B cell (primary cell): ENCODE measurements at regions not wholly inside any gene's neighbourhood (a gene's known extent, or its start where the extent isn't known, plus 50 kb on each side); places are given as distances from the start of the nearest gene placed in this dataset.
A peak's percentile ranks its signal among the peaks of the same experiment; 100 is the strongest.

Source experiments
- ATAC-seq: fragments of 200-7000 bp; cut with Tn5 transposase; one replicate; pipeline ENCODE4 v1.10.0; 2021; ENCODE audit warnings: low read depth, mild to moderate bottlenecking, moderate number of reproducible peaks, moderate library complexity
- CTCF ChIA-PET: fragments of 350-600 bp; sonication (Branson Sonifier 250); formaldehyde crosslinking; loops from one replicate; lab custom pipeline; 2021; ENCODE audit warnings: antibody characterized with exemption, inconsistent platforms; lab: Charles Lee
- POLR2A ChIA-PET: fragments of 350-600 bp; sonication (Branson Sonifier 250); formaldehyde crosslinking; loops from one replicate; lab custom pipeline; 2021; ENCODE audit warnings: antibody characterized with exemption; lab: Charles Lee
- DNase-seq: peaks from one replicate; pipeline ENCODE4 v3.0.0; 2013
- H2AFZ ChIP-seq: 2 replicates; pipeline ENCODE4 v1.6.1; 2012; ENCODE audit warnings: mild to moderate bottlenecking, low read depth, low read length; ENCODE audit not compliant: insufficient read depth, poor library complexity, severe bottlenecking
- H3K27ac ChIP-seq, 2 donors: 1 replicate in 1 of 2; 2 replicates in 1 of 2; pipeline ENCODE4 v1.5.1; 2012 to 2013; ENCODE audit warnings: low read length in 2 of 2, mild to moderate bottlenecking in 2 of 2, moderate library complexity in 1 of 2
- H3K27me3 ChIP-seq, 4 experiments: fragments of 200-600 bp in 1 of 4; sonication (generic) in 1 of 4; replicated peaks in 1 of 4; 1 replicate in 2 of 4; 2 replicates in 2 of 4; pipeline versions ENCODE4 v1.6.1 to v1.7.0; 2013 to 2016; ENCODE audit warnings: low read length in 3 of 4, mild to moderate bottlenecking in 2 of 4, mixed read lengths in 1 of 4, moderate library complexity in 1 of 4; ENCODE audit not compliant: insufficient read depth in 4 of 4, control insufficient read depth in 3 of 4; ENCODE audit errors: control extremely low read depth in 1 of 4
- H3K36me3 ChIP-seq, 2 experiments: replicated peaks in 1 of 2; 1 replicate in 1 of 2; 2 replicates in 1 of 2; pipeline versions ENCODE4 v1.6.1 to v1.7.1; 2013; ENCODE audit warnings: low read length in 1 of 2; ENCODE audit not compliant: insufficient read depth in 2 of 2, control insufficient read depth in 1 of 2; ENCODE audit errors: control extremely low read depth in 1 of 2, extremely low read depth in 1 of 2
- H3K4me1 ChIP-seq, 2 donors: fragments of 200-600 bp in 1 of 2; sonication (generic) in 1 of 2; 1 replicate in 1 of 2; 2 replicates in 1 of 2; pipeline versions ENCODE4 v1.5.1 to v1.6.1; 2013 to 2017; ENCODE audit warnings: low read length in 2 of 2; ENCODE audit not compliant: control insufficient read depth in 2 of 2, insufficient read depth in 2 of 2
- H3K4me2 ChIP-seq: replicated peaks from 2 replicates; pipeline ENCODE3; 2012; ENCODE audit warnings: mild to moderate bottlenecking, low read depth, low read length; ENCODE audit not compliant: poor library complexity, severe bottlenecking
- H3K4me3 ChIP-seq, 5 experiments: fragments of 200-600 bp in 1 of 5; sonication (generic) in 1 of 5; 1 replicate in 3 of 5; 2 replicates in 2 of 5; pipeline versions ENCODE4 v1.5.1 to v1.7.0; 2011 to 2016; ENCODE audit warnings: low read length in 4 of 5, mild to moderate bottlenecking in 4 of 5, low read depth in 2 of 5, control low read depth in 1 of 5, moderate library complexity in 1 of 5; ENCODE audit not compliant: insufficient read depth in 1 of 5; ENCODE audit errors: control extremely low read depth in 1 of 5, extremely low read depth in 1 of 5
- H3K79me2 ChIP-seq: fragments of 200-600 bp; sonication (generic); one replicate; pipeline ENCODE4 v1.6.0; 2016; ENCODE audit warnings: low read length; ENCODE audit not compliant: control insufficient read depth, insufficient read depth
- H3K9ac ChIP-seq: fragments of 200-600 bp; sonication (generic); 2 replicates; pipeline ENCODE4 v1.6.1; 2017; ENCODE audit warnings: mild to moderate bottlenecking, low read length, moderate library complexity
- H3K9me3 ChIP-seq, 3 donors: one replicate each; pipeline versions ENCODE4 v1.6.1 to v1.7.1; 2013; ENCODE audit warnings: low read length in 2 of 3; ENCODE audit not compliant: control insufficient read depth in 2 of 3, insufficient read depth in 1 of 3; ENCODE audit errors: control extremely low read depth in 1 of 3
- H4K20me1 ChIP-seq: 2 replicates; pipeline ENCODE4 v1.6.0; 2012; ENCODE audit warnings: mild to moderate bottlenecking, low read length; ENCODE audit not compliant: insufficient read depth, control insufficient read depth, poor library complexity, severe bottlenecking
- H3K27ac Mint-ChIP-seq: one replicate; pipeline ENCODE4 v1.8.0; 2021; ENCODE audit warnings: mixed read lengths
- H3K27me3 Mint-ChIP-seq: one replicate; pipeline ENCODE4 v1.8.0; 2021; ENCODE audit warnings: mixed read lengths
- H3K4me1 Mint-ChIP-seq: one replicate; pipeline ENCODE4 v1.8.0; 2021; ENCODE audit warnings: mixed read lengths
- H3K4me3 Mint-ChIP-seq: one replicate; pipeline ENCODE4 v1.8.0; 2021; ENCODE audit warnings: mixed read lengths
- H3K9me3 Mint-ChIP-seq: one replicate; pipeline ENCODE4 v1.8.0; 2022; ENCODE audit warnings: mixed read lengths; ENCODE audit not compliant: insufficient read depth
- EZH2 ChIP-seq: IDR thresholded peaks from 2 replicates; pipeline ENCODE4 v1.6.1; 2012; ENCODE audit warnings: borderline replicate concordance, low read depth, mild to moderate bottlenecking, moderate library complexity, low read length; ENCODE audit not compliant: insufficient read depth, poor library complexity, severe bottlenecking
- WGBS: methylation state at CpG from one replicate; pipeline ENCODE4 v1.1.5; 2013; ENCODE audit warnings: missing lambda C conversion rate; ENCODE audit not compliant: insufficient coverage; 5-methylcytosine and 5-hydroxymethylcytosine counted together
- intact Hi-C: fragments of 100-400 bp; cut with micrococcal nuclease; formaldehyde crosslinking; loops from one replicate; pipeline ENCODE4 v1.10.0; 2022
- TF ChIP-seq, protein P1 (sequence below): fragments of 200-600 bp; IDR thresholded peaks from one replicate; pipeline ENCODE4 v1.8.0; 2022; ENCODE audit warnings: antibody characterized with exemption, mild to moderate bottlenecking

DNA sequence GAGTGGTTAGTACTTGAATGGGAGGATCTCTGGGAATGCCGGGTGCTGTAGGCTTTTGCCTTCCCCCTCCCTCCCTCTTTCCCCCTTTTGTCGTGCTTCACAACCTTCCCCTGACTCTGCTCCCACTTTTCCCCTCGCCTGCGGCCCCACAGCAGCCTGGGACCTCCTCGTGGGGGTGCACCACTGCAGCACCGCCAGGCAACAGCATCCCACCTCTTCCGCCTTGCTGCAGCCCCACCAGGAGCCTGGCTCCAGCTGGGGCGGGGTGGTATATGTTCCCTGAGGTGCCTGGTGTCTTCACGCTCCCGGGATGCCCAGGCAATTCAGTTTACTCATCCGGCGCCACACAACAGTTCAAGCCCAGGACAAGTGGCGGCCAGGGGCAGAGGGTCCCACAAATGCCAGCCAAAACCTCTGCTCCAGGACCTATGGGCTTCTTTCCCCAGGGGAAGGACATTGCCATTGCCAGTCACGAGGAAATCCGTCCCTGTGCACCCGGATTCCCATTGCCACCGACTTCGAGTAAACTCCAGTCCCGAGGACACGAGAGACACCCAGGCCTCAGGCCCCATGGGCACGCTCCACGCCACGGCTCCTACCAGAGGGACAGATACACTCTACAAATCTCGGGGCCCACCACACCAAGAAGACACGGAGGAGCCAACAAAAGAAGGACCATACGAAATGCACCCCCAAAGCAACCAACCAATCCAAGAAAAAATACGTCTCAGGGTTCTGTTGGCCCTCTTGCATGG lies 181.7 kb downstream of the ALG10 start:
- ChIA-PET CTCF (interaction anchor here (1.0 kb wide), 1 partner anchor 14 kb away, joined by 3 read pairs; no protein-coding TSS in a partner anchor), POLR2A (no interaction called here)
- no peak overlapping the region for H2AFZ ChIP-seq
- H3K27me3 Mint-ChIP-seq = no peaks in the 10 kb centered on the region
- H3K27ac Mint-ChIP-seq = no peak overlapping the region
- no peak for DNase-seq
- H4K20me1 ChIP-seq = no peaks in the 10 kb centered on the region
- no peaks in the 10 kb centered on the region for H3K36me3 ChIP-seq
- no peak for TF ChIP-seq EZH2
- TF ChIP-seq, protein P1, sequence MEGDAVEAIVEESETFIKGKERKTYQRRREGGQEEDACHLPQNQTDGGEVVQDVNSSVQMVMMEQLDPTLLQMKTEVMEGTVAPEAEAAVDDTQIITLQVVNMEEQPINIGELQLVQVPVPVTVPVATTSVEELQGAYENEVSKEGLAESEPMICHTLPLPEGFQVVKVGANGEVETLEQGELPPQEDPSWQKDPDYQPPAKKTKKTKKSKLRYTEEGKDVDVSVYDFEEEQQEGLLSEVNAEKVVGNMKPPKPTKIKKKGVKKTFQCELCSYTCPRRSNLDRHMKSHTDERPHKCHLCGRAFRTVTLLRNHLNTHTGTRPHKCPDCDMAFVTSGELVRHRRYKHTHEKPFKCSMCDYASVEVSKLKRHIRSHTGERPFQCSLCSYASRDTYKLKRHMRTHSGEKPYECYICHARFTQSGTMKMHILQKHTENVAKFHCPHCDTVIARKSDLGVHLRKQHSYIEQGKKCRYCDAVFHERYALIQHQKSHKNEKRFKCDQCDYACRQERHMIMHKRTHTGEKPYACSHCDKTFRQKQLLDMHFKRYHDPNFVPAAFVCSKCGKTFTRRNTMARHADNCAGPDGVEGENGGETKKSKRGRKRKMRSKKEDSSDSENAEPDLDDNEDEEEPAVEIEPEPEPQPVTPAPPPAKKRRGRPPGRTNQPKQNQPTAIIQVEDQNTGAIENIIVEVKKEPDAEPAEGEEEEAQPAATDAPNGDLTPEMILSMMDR = no peak
- H3K27ac ChIP-seq = no peak overlapping the region
- H3K4me2 ChIP-seq = peak overlapping the region; percentile 67
- peaks cover 6 to 22% of the 10 kb centered on the region in 2 donors for H3K4me1 ChIP-seq
- no peaks in the 10 kb centered on the region for H3K27me3 ChIP-seq
- H3K9ac ChIP-seq = no peak overlapping the region
- no peak for ATAC-seq
- H3K79me2 ChIP-seq = no peaks in the 10 kb centered on the region
- H3K4me3 ChIP-seq = no peak overlapping the region
- intact Hi-C loops = no loop called here
- H3K9me3 ChIP-seq = peaks cover 0 to 29% (median 0%) of the 10 kb centered on the region in 3 donors
- 93% methylated on average over 26 of the region's 27 CpGs for WGBS
- H3K4me1 Mint-ChIP-seq = peaks cover 27% of the 10 kb centered on the region
- H3K4me3 Mint-ChIP-seq = peak overlapping the region; percentile 17
- H3K9me3 Mint-ChIP-seq = no peaks in the 10 kb centered on the region

DNA sequence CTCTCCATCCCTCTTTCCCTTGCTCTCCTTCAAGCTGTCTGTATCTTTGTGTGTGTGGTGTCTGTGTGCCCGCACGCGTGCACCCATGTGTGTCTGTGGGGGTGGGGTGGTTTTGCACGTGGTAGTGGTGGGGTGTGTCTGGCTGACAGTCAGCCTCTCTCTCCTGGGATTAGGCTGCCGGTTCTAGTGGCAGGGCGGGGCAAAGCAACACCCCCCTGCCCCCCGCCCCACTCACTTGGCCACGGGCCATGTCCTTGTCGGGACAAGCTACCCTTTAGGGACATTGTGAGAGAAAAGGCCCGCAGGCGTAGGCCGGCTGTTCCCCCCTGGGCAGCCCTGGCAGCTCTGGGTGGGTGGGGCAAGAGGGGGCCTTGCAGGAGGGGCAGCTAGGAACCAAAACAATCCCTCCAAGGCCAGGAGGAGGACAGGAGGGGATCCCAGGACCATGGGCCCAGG lies 182.6 kb downstream of the ALG10 start:
- H3K9me3 Mint-ChIP-seq = no peaks in the 10 kb centered on the region
- TF ChIP-seq, protein P1 = no peak
- H3K27ac Mint-ChIP-seq = no peak overlapping the region
- Histone ChIP-seq H3K4me3 (peak overlapping the region in 2 of 5 experiments; percentile 19 to 24), H4K20me1 (no peaks in the 10 kb centered on the region), H3K9me3 (peaks cover 0 to 36% (median 0%) of the 10 kb centered on the region in 3 donors), H3K9ac (peak overlapping the region; percentile 39), H3K27ac (no peak overlapping the region), H3K4me2 (peak overlapping the region; percentile 67), H2AFZ (peak overlapping the region; percentile 51), H3K79me2 (no peaks in the 10 kb centered on the region), H3K36me3 (no peaks in the 10 kb centered on the region), H3K27me3 (no peaks in the 10 kb centered on the region), H3K4me1 (peaks cover 6 to 22% of the 10 kb centered on the region in 2 donors)
- peaks cover 27% of the 10 kb centered on the region for H3K4me1 Mint-ChIP-seq
- CTCF ChIA-PET = interaction anchor here (1.0 kb wide), 1 partner anchor 13 kb away, joined by 3 read pairs; no protein-coding TSS in a partner anchor
- POLR2A ChIA-PET = no interaction called here
- peak overlapping the region; percentile 17 for H3K4me3 Mint-ChIP-seq
- H3K27me3 Mint-ChIP-seq = no peaks in the 10 kb centered on the region
- ATAC-seq = peak; percentile 43
- DNase-seq = peak; percentile 38
- WGBS = 0% methylated on average over 1 of the region's 12 CpGs
- intact Hi-C loops = no loop called here
